Effector memory CD8-positive, alpha-beta T cell (primary cell): ENCODE measurements at regions not wholly inside any gene's neighbourhood (a gene's known extent, or its start where the extent isn't known, plus 50 kb on each side); places are given as distances from the start of the nearest gene placed in this dataset.
"Not testable (repeated sequence)": the region's sequence is repeated elsewhere in the genome, so short reads cannot be mapped to it uniquely, and the experiment has no call there.

Source experiments
- ATAC-seq: fragments of 150-1000 bp; cut with Tn5 transposase; replicated peaks from 2 replicates; pipeline ENCODE4 v1.10.0; 2021; ENCODE audit warnings: mild to moderate bottlenecking, moderate library complexity
- DNase-seq, 3 experiments: peaks; one replicate each; pipeline ENCODE4 v3.0.0; 2021
- H3K27ac Mint-ChIP-seq, 2 donors: one replicate each; pipeline ENCODE4 v1.8.0; 2022; ENCODE audit warnings: mild to moderate bottlenecking in 2 of 2, mixed read lengths in 2 of 2, moderate library complexity in 2 of 2
- H3K27me3 Mint-ChIP-seq, 2 donors: one replicate each; pipeline ENCODE4 v1.8.0; 2022; ENCODE audit warnings: mixed read lengths in 2 of 2
- H3K36me3 Mint-ChIP-seq: one replicate; pipeline ENCODE4 v1.8.0; 2022; ENCODE audit warnings: mild to moderate bottlenecking, moderate library complexity, mixed read lengths; ENCODE audit not compliant: insufficient read depth
- H3K4me1 Mint-ChIP-seq, 2 donors: one replicate each; pipeline ENCODE4 v1.8.0; 2022; ENCODE audit warnings: low read depth in 2 of 2, mixed read lengths in 2 of 2
- H3K4me3 Mint-ChIP-seq, 2 donors: one replicate each; pipeline ENCODE4 v1.8.0; 2022; ENCODE audit warnings: mild to moderate bottlenecking in 2 of 2, mixed read lengths in 2 of 2, moderate library complexity in 2 of 2
- H3K9me3 Mint-ChIP-seq, 2 donors: one replicate each; pipeline ENCODE4 v1.8.0; 2022; ENCODE audit warnings: mixed read lengths in 2 of 2

DNA sequence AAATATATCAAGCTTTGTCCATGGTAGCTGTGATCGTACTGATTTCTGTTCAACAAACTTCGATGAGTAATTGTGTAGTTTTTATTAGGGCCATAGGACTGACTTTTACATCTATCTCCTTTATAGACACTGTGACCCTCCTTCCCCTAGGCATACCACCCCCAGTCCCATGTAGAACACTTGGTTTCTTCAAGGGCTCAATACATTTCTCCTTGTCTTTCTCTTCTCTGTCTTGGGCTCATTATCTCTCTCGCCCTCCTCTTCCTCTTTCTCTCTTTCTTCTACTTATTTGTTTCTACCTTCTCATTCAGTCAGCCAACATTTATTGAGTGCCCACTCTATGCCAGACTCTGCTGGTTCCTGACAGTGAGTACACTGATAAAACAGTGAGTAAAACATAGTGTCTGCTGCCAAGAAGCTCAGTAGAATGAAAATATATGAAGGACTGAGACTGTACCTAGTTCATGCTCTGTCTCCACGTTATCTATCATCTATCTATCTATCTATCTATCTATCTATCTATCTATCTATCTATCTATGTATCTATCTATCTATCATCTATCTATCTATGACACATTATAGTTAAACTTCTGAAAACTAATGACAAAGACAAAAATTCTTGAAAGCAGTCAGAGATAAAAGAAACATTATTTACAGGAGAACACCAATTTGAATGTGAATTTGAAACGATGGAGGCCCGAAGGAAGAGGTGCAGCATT is 122.8 kb downstream of the RBMX2 start:
- H3K27me3 Mint-ChIP-seq, result peaks cover 0 to 5% of the 10 kb centered on the region in 2 donors
- DNase-seq (no peak), ATAC-seq (no peak)
- peaks cover 0 to 3% of the 10 kb centered on the region in 2 donors for H3K4me1 Mint-ChIP-seq
- H3K27ac Mint-ChIP-seq, result no peak overlapping the region
- H3K4me3 Mint-ChIP-seq, result peak overlapping the region; percentile 2 to 45
- no peaks in the 10 kb centered on the region for H3K9me3 Mint-ChIP-seq
- H3K36me3 Mint-ChIP-seq, result no peaks in the 10 kb centered on the region

DNA sequence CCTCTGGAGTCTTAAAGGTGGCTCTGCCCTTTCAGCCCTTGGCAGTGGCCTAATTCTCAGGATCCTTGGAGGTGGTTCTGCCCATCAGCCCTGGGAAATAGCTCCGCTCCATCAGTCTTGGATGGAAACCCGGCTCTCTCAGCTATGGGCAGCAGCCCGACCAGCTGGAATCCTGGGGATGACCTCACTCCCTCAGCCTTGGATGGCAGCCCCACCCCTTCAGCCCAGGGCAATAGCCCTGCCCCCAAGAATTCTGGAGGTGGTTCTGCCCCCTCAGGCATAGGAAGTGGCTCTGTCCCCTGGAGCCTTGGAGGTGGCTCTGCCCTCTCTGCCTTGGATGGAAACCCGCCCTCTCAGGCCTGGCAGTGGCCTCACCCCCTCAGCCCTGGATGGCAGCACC is 127.7 kb downstream of the RBMX2 start:
- Mint-ChIP-seq H3K9me3 (no peaks in the 10 kb centered on the region), H3K4me3 (no peak overlapping the region), H3K4me1 (peaks cover 0 to 3% of the 10 kb centered on the region in 2 donors), H3K27me3 (peaks cover 16 to 21% of the 10 kb centered on the region in 2 donors), H3K27ac (no peak overlapping the region), H3K36me3 (no peaks in the 10 kb centered on the region)
- DNase-seq (no peak), ATAC-seq (no peak)

DNA sequence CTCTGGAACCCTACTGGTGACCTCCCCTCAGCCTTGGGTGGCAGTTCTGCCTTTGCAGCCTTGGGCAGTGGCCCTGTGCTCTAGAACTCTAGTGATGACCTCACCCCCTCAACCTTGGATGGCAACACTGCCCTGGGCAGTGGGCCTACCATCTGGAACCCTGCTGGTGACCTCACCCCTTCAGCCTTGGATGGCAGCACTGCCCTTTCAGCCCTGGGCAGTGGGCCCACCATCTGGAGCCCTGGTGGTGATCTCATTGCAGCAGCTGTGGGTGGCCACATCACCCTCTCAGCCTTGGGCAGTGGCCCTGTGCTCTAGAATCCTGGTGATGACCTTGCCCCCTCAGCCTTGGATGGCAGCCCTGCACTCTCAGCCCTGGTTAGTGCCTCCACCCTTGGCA is 129.3 kb downstream of the RBMX2 start:
- DNase-seq, result no peak
- no peak for ATAC-seq
- Mint-ChIP-seq H3K27ac (no peak overlapping the region), H3K27me3 (peaks cover 16 to 21% of the 10 kb centered on the region in 2 donors), H3K36me3 (no peaks in the 10 kb centered on the region), H3K9me3 (no peaks in the 10 kb centered on the region), H3K4me3 (no peak overlapping the region), H3K4me1 (peaks cover 0 to 3% of the 10 kb centered on the region in 2 donors)

DNA sequence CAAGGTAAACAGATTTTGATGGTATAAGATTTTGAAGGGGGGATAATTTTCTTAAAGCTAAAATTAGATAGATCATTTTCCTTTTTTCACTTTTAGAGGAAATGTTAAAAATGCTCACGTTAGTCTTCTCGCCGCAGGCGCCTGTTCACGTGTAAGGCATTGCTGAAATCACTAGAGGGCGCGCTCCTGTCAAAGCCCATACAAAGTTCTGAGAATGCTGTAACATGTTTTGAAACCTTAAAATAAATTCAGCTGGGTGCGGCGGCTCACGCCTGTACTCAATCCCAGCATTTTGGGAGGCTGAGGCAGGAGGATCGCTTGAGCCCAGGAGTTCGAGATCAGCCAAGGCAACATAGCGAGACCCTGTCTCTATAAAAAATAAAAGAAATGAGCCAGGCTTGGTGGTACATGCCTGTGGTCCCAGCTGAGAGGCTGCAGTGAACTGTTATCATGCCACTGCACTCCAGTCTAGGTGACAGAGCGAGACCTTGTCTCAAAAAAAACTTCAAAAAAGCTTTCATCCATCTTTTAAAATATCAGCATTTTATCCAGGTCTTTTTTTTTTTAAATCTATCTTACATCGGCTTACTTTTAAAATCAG is 138.0 kb downstream of the RBMX2 start:
- no peak overlapping the region for H3K27ac Mint-ChIP-seq
- H3K9me3 Mint-ChIP-seq, result no peaks in the 10 kb centered on the region
- no peak overlapping the region for H3K4me3 Mint-ChIP-seq
- peaks cover 11 to 13% of the 10 kb centered on the region in 2 donors for H3K27me3 Mint-ChIP-seq
- H3K36me3 Mint-ChIP-seq, result no peaks in the 10 kb centered on the region
- peak; percentile 1 to 12 (median 2) for DNase-seq
- no peaks in the 10 kb centered on the region for H3K4me1 Mint-ChIP-seq
- no peak for ATAC-seq

DNA sequence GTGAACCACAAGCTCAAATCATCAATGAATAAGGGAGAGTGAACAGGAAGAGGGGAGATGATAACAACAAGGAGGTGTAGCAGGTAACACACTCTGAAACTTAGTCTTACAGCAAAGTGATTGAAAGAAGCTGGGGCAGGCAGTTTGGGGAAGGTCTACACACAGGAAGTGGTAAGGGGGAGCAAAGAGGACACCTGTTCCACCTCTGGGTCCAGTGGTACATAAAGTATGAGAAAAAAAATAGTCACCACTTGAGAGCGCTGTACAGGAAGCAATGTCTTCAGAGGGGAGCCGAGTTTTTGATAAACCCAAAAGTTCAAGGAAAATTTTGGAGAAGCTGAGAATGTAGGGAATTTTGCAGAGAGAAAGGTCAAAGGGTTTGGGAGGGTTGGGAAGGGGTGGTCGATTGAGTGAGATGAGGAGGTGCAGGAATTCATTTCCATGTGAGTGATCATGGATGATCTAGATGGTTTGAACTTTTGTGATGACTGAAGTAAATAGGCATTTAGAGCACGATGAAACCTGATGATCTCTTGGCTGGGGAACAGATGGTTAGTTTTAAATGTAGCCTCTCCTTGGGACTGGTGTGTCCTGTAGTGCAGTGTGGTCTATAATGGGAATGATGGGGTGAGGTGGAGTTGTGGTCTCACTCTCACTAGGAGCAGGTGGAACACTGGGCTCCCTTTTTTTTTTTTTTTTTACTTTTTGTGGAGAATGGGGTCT is 142.0 kb downstream of the RBMX2 start:
- Mint-ChIP-seq H3K4me3 (no peak overlapping the region), H3K27me3 (peaks cover 4 to 10% of the 10 kb centered on the region in 2 donors), H3K9me3 (no peaks in the 10 kb centered on the region), H3K36me3 (no peaks in the 10 kb centered on the region), H3K27ac (no peak overlapping the region), H3K4me1 (no peaks in the 10 kb centered on the region)
- no peak for ATAC-seq
- DNase-seq, result no peak

DNA sequence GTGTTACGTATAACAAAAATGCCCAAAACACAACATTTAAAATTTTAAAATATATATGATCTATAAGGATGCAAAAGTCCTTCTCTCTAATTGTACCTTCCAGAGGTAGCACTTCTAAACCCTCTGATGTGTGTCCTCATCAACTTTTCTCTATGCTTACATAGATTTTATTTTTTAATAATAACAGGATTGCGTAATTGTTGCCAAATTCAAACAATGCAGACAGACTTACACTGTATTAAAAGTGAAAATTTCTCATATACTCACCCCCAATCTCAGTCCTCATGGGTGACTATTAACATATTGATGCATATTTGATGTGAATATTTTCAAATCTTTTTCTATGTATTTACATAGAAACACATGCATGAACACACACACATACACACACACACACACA is 144.0 kb downstream of the RBMX2 start:
- DNase-seq, result no peak
- Mint-ChIP-seq H3K27me3 (peaks cover 7 to 15% of the 10 kb centered on the region in 2 donors), H3K36me3 (no peaks in the 10 kb centered on the region), H3K27ac (no peak overlapping the region), H3K4me3 (no peak overlapping the region), H3K4me1 (no peaks in the 10 kb centered on the region), H3K9me3 (no peaks in the 10 kb centered on the region)
- no peak for ATAC-seq

DNA sequence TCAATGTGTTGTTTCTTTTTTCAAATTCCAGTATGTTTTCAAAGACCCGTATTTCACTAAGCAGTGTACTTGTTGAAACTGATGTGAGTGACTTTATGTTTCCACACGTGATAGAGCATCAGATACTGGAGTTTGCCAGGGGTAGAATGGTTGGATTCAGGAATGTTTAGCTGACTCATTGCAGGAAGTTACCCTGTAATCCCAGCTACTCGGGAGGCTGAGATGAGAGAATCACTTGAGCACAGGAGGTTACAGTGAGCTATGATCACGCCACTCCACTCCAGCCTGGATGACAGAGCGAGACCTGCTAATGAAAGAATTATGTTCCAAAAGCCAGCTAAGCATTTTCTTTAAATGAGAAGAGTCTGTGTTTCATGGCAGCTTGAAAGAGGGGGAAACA is 147.6 kb downstream of the RBMX2 start:
- not testable (repeated sequence) for H3K9me3 Mint-ChIP-seq, H3K27ac Mint-ChIP-seq, DNase-seq, H3K36me3 Mint-ChIP-seq, ATAC-seq, H3K4me1 Mint-ChIP-seq, H3K4me3 Mint-ChIP-seq
- peaks cover 26 to 30% of the 10 kb centered on the region in 2 donors for H3K27me3 Mint-ChIP-seq

DNA sequence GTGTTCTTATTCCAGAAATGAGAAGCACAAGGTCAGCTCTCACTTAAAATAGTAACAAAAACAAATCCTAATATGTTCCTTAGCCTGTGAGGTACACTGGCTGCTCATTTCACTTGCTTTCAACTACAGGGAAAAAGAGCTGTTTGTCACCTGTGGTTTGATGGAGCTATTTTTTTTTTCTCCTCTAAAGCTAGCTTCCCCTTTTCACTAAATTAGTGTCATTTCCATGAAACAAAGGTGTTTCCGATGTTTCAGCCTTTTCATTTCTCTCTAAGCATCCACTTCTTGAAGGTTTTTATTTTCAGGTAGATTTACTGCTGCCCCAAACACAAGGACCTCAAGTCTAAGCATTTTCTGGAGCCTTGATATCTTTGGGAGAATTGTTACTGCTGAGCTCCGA is 148.6 kb downstream of the RBMX2 start:
- Mint-ChIP-seq H3K36me3 (no peaks in the 10 kb centered on the region), H3K27ac (no peak overlapping the region), H3K4me3 (no peak overlapping the region), H3K27me3 (peaks cover 26 to 30% of the 10 kb centered on the region in 2 donors), H3K4me1 (no peaks in the 10 kb centered on the region), H3K9me3 (no peaks in the 10 kb centered on the region)
- DNase-seq, result no peak
- ATAC-seq, result no peak

DNA sequence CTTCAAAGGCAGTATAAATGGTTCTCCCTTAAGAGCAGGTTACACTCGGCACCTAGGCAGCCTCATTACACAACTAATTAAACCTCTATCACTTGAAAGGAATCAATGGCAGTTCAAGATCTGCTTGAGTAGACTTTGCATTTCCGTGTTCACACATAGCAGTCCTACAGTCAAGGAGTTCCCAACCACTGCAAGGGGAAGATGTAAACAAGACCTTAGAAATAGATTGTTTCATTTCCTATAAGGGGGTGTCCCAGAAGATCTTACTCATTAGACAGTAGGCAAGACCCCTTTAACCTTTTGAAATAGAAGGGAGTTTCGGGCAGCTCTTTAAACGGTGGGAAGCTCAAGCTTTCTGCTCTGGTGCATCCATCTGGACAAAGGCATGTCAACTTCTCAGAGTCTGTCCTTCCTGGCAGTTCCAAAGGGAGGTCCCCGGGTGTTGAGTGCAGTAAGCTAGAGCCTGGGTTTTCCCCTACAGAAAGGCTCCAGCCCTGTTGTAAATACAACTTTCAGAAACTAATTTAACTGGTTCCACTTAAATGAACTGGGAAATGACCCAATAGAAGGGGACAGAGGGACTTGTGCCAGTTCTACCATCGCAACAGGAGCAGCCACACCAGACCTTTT is 150.8 kb downstream of the RBMX2 start:
- Mint-ChIP-seq H3K36me3 (no peaks in the 10 kb centered on the region), H3K9me3 (no peaks in the 10 kb centered on the region), H3K27ac (no peak overlapping the region), H3K4me3 (no peak overlapping the region), H3K4me1 (no peaks in the 10 kb centered on the region), H3K27me3 (peaks cover 26 to 30% of the 10 kb centered on the region in 2 donors)
- no peak for DNase-seq
- ATAC-seq, result no peak

DNA sequence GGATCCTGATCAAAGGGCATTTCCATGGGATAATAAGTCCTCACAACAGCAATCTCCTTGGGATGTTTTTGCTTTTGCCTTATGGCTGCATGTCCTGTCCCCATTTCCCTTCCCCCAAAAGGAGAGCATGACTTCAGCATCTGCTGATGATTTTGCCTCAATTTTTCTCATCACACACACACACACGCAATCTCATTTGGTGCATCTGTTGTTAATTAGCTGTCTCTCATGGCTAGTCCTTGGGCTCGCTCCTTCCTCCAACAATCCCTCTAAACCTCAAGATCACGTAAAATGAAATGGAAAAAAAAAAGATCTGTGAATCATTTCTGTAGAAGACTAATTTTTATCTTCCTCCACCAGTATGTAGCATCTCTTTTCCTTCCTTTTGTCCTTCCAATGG is 153.6 kb downstream of the RBMX2 start:
- no peaks in the 10 kb centered on the region for H3K36me3 Mint-ChIP-seq
- DNase-seq (no peak), ATAC-seq (no peak)
- no peak overlapping the region for H3K4me3 Mint-ChIP-seq
- no peaks in the 10 kb centered on the region for H3K9me3 Mint-ChIP-seq
- H3K4me1 Mint-ChIP-seq, result no peaks in the 10 kb centered on the region
- H3K27me3 Mint-ChIP-seq, result peaks cover 18 to 19% of the 10 kb centered on the region in 2 donors
- no peak overlapping the region for H3K27ac Mint-ChIP-seq

DNA sequence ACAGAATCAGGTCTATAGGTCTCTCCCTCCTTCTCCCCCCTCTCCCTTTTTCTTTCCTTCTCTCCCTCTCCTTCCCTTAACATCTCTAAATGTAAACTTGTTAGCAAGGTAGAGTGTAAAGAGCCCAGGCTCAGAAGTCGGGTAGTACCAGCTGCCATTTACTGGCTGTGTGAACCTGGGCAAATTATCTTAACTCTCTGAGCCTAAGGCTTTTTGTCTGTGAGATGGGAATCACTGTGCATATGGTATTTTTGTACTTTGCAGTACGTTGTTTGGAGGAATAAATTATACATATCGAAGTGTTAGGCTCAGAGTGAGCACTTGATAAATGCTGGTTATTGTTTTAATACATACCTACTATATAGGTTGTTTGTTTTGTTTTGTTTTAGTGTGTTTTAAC is 154.0 kb downstream of the RBMX2 start:
- H3K4me3 Mint-ChIP-seq, result no peak overlapping the region
- no peak for ATAC-seq
- no peaks in the 10 kb centered on the region for H3K9me3 Mint-ChIP-seq
- H3K27me3 Mint-ChIP-seq, result peaks cover 15 to 22% of the 10 kb centered on the region in 2 donors
- no peaks in the 10 kb centered on the region for H3K4me1 Mint-ChIP-seq
- no peak for DNase-seq
- no peak overlapping the region for H3K27ac Mint-ChIP-seq
- H3K36me3 Mint-ChIP-seq, result no peaks in the 10 kb centered on the region

DNA sequence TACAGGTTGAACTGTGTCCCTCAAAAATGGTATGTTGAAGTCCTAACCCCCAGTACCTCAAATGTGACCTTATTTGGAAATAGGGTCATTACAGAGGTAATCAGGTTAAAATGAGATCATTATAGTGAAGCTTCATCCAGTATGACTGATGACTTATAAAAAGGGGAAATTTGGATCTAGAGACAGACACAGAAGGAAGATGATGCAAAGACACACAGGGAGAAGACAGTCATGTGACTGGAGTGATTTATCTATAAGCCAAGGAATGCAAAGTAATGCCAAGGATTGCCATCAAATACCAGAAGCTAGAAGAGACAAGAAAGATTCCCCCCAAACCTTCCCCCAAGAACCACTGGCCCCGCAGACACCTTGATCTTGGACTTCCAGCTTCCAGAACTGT is 155.2 kb downstream of the RBMX2 start:
- H3K4me1 Mint-ChIP-seq, result no peaks in the 10 kb centered on the region

DNA sequence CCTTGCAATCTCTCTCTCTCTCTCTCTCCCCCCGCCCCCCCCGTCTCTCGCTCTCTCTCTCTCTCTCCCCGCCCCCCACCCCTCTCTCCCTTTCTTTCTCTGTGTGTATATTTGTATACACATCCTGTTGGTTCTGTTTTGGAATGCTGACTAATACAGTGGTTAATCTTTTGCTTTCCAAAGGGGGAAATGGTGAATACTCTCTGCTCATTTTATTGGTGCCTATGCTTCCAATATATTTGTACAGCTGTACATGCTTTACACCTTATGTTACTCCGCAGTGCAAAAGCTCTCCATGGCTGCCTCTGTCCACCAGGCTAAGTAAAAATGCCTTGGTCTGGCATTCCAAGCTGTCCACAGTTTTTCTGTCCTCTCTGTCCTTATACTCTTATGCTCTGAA is 158.8 kb downstream of the RBMX2 start:
- no peaks in the 10 kb centered on the region for H3K9me3 Mint-ChIP-seq
- ATAC-seq (no peak), DNase-seq (no peak)

More for the DNA sequence above, 155.2 kb downstream of the RBMX2 start:
- no peak for ATAC-seq
- no peaks in the 10 kb centered on the region for H3K9me3 Mint-ChIP-seq
- no peak overlapping the region for H3K4me3 Mint-ChIP-seq
- DNase-seq, result no peak
- H3K27me3 Mint-ChIP-seq, result peaks cover 3 to 19% of the 10 kb centered on the region in 2 donors
- H3K27ac Mint-ChIP-seq, result no peak overlapping the region
- H3K36me3 Mint-ChIP-seq, result no peaks in the 10 kb centered on the region

More for the DNA sequence above, 158.8 kb downstream of the RBMX2 start:
- H3K27ac Mint-ChIP-seq, result no peak overlapping the region
- no peaks in the 10 kb centered on the region for H3K4me1 Mint-ChIP-seq
- no peak overlapping the region for H3K4me3 Mint-ChIP-seq
- no peaks in the 10 kb centered on the region for H3K36me3 Mint-ChIP-seq
- peaks cover 0 to 10% of the 10 kb centered on the region in 2 donors for H3K27me3 Mint-ChIP-seq
